ENCODE measurements at regions not wholly inside any gene's neighbourhood (a gene's known extent, or its start where the extent isn't known, plus 50 kb on each side); places are given as distances from the start of the nearest gene placed in this dataset.

GRCh38 chr12:113610698-113611097 is 139.0 kb upstream of the LHX5 start:
- TF ChIP-seq CTCF (IDR thresholded peaks at IDR 0.05; ENCODE audit: insufficient read depth, low read length, poor library complexity, severe bottlenecking) (no peak), EZH2phosphoT487 (conservative IDR thresholded peaks at IDR 0.05; ENCODE audit: low read length) (no peak)
- no peak overlapping the region for H3K4me3 ChIP-seq (ENCODE audit: insufficient read depth, low read length, poor library complexity, severe bottlenecking)
- no peaks in the 10 kb centered on the region for H3K36me3 ChIP-seq (ENCODE audit: low read length)
- H3K9me2 ChIP-seq (replicated peaks; ENCODE audit: insufficient read depth, low read length) = no peaks in the 10 kb centered on the region
- H3F3A ChIP-seq (ENCODE audit: insufficient read depth) = no peaks in the 10 kb centered on the region
- no peaks in the 10 kb centered on the region for H3K9me3 ChIP-seq (ENCODE audit: insufficient read depth, low read length)
- no peak overlapping the region for H3K4me2 ChIP-seq (ENCODE audit: low read depth, low read length, poor library complexity, severe bottlenecking)
- H4K20me1 ChIP-seq (ENCODE audit: low read depth, low read length) = no peaks in the 10 kb centered on the region
- no peak overlapping the region for H3K9ac ChIP-seq (ENCODE audit: low read length)
- no peak overlapping the region for H2AFZ ChIP-seq (ENCODE audit: low read depth, low read length, severe bottlenecking)
- H3K27me3 ChIP-seq (ENCODE audit: low read length) = no peaks in the 10 kb centered on the region; the same call in 1 of the 2 replicates
- no peak overlapping the region for H3K27ac ChIP-seq (ENCODE audit: low read depth, low read length)
- H3K79me2 ChIP-seq (ENCODE audit: insufficient read depth, low read length) = no peaks in the 10 kb centered on the region

- Histone ChIP-seq H3K9me2 (replicated peaks; ENCODE audit: insufficient read depth, low read length) (no peaks in the 10 kb centered on the region), H3F3A (ENCODE audit: insufficient read depth) (no peaks in the 10 kb centered on the region), H3K36me3 (ENCODE audit: low read length) (no peaks in the 10 kb centered on the region), H3K9me3 (ENCODE audit: insufficient read depth, low read length) (no peaks in the 10 kb centered on the region), H4K20me1 (ENCODE audit: low read depth, low read length) (no peaks in the 10 kb centered on the region), H3K4me3 (ENCODE audit: insufficient read depth, low read length, poor library complexity, severe bottlenecking) (no peak overlapping the region), H3K79me2 (ENCODE audit: insufficient read depth, low read length) (no peaks in the 10 kb centered on the region), H3K27me3 (ENCODE audit: low read length) (no peaks in the 10 kb centered on the region; the same call in 1 of the 2 replicates), H3K27ac (ENCODE audit: low read depth, low read length) (no peak overlapping the region), H3K4me2 (ENCODE audit: low read depth, low read length, poor library complexity, severe bottlenecking) (no peak overlapping the region), H2AFZ (ENCODE audit: low read depth, low read length, severe bottlenecking) (no peak overlapping the region), H3K9ac (ENCODE audit: low read length) (no peak overlapping the region)
- TF ChIP-seq CTCF (IDR thresholded peaks at IDR 0.05; ENCODE audit: insufficient read depth, low read length, poor library complexity, severe bottlenecking) (no peak), EZH2phosphoT487 (conservative IDR thresholded peaks at IDR 0.05; ENCODE audit: low read length) (no peak)
These were observed 138.2 kb upstream of the LHX5 start for GRCh38 chr12:113609692-113610469.

- Histone ChIP-seq H3F3A (ENCODE audit: insufficient read depth) (no peaks in the 10 kb centered on the region), H3K79me2 (ENCODE audit: insufficient read depth, low read length) (no peaks in the 10 kb centered on the region), H3K4me2 (ENCODE audit: low read depth, low read length, poor library complexity, severe bottlenecking) (no peak overlapping the region), H3K9ac (ENCODE audit: low read length) (no peak overlapping the region), H3K9me2 (replicated peaks; ENCODE audit: insufficient read depth, low read length) (no peaks in the 10 kb centered on the region), H3K4me3 (ENCODE audit: insufficient read depth, low read length, poor library complexity, severe bottlenecking) (no peak overlapping the region), H2AFZ (ENCODE audit: low read depth, low read length, severe bottlenecking) (no peak overlapping the region), H4K20me1 (ENCODE audit: low read depth, low read length) (no peaks in the 10 kb centered on the region), H3K9me3 (ENCODE audit: insufficient read depth, low read length) (no peaks in the 10 kb centered on the region), H3K27me3 (ENCODE audit: low read length) (no peaks in the 10 kb centered on the region), H3K27ac (ENCODE audit: low read depth, low read length) (no peak overlapping the region), H3K36me3 (ENCODE audit: low read length) (no peaks in the 10 kb centered on the region)
- no peak for TF ChIP-seq EZH2phosphoT487 (conservative IDR thresholded peaks at IDR 0.05; ENCODE audit: low read length)
- no peak for TF ChIP-seq CTCF (IDR thresholded peaks at IDR 0.05; ENCODE audit: insufficient read depth, low read length, poor library complexity, severe bottlenecking)
These were observed 133.0 kb upstream of the LHX5 start for GRCh38 chr12:113604666-113605065.

All from SU-DHL-6 (cell line).